ENCODE measurements at regions not wholly inside any gene's neighbourhood (a gene's known extent, or its start where the extent isn't known, plus 50 kb on each side); places are given as distances from the start of the nearest gene placed in this dataset.
"Not testable (repeated sequence)": the region's sequence is repeated elsewhere in the genome, so short reads cannot be mapped to it uniquely, and the experiment has no call there.

GRCh38 chr7:85423209-85423895 is 236.5 kb upstream of the SEMA3D start:
- DNase-seq (ENCODE audit: low spot score): no peak

GRCh38 chr7:85415743-85416142 is 228.9 kb upstream of the SEMA3D start:
- DNase-seq (ENCODE audit: low spot score): no peak

GRCh38 chr7:85413718-85414117 is 226.9 kb upstream of the SEMA3D start:
- DNase-seq (ENCODE audit: low spot score): no peak

- no peak for DNase-seq (ENCODE audit: low spot score)
Measured at GRCh38 chr7:85412912-85413311, 226.1 kb upstream of the SEMA3D start.

GRCh38 chr7:85407391-85407790 is 220.5 kb upstream of the SEMA3D start:
- DNase-seq (ENCODE audit: low spot score): no peak

- DNase-seq (ENCODE audit: low spot score): no peak
Measured at GRCh38 chr7:85405016-85405902, 218.4 kb upstream of the SEMA3D start.

GRCh38 chr7:85396676-85397075 is 209.8 kb upstream of the SEMA3D start:
- DNase-seq (ENCODE audit: low spot score): no peak

GRCh38 chr7:85392789-85393188 is 205.9 kb upstream of the SEMA3D start:
- DNase-seq (ENCODE audit: low spot score): no peak

- DNase-seq (ENCODE audit: low spot score): no peak
Measured at GRCh38 chr7:85392326-85392725, 205.5 kb upstream of the SEMA3D start.

- DNase-seq (ENCODE audit: low spot score): no peak
Measured at GRCh38 chr7:85386460-85386859, 199.6 kb upstream of the SEMA3D start.

GRCh38 chr7:85384392-85384791 is 197.5 kb upstream of the SEMA3D start:
- no peak for DNase-seq (ENCODE audit: low spot score)

GRCh38 chr7:85381212-85381611 is 194.4 kb upstream of the SEMA3D start:
- no peak for DNase-seq (ENCODE audit: low spot score)

- no peak for DNase-seq (ENCODE audit: low spot score)
Measured at GRCh38 chr7:85376589-85376988, 189.7 kb upstream of the SEMA3D start.

GRCh38 chr7:85356916-85357315 is 170.1 kb upstream of the SEMA3D start:
- DNase-seq (ENCODE audit: low spot score): no peak

- no peak for DNase-seq (ENCODE audit: low spot score)
Measured at GRCh38 chr7:85343484-85343883, 156.6 kb upstream of the SEMA3D start.

GRCh38 chr7:85342781-85343180 is 155.9 kb upstream of the SEMA3D start:
- no peak for DNase-seq (ENCODE audit: low spot score)

GRCh38 chr7:85341973-85342372 is 155.1 kb upstream of the SEMA3D start:
- DNase-seq (ENCODE audit: low spot score): no peak

- DNase-seq (ENCODE audit: low spot score): no peak
Measured at GRCh38 chr7:85341121-85341520, 154.3 kb upstream of the SEMA3D start.

- no peak for DNase-seq (ENCODE audit: low spot score)
Measured at GRCh38 chr7:85336086-85336485, 149.2 kb upstream of the SEMA3D start.

GRCh38 chr7:85335113-85335512 is 148.3 kb upstream of the SEMA3D start:
- not testable (repeated sequence) for DNase-seq (ENCODE audit: low spot score)

GRCh38 chr7:85328456-85328998 is 141.7 kb upstream of the SEMA3D start:
- DNase-seq (ENCODE audit: low spot score): no peak

- no peak for DNase-seq (ENCODE audit: low spot score)
Measured at GRCh38 chr7:85324145-85324799, 137.4 kb upstream of the SEMA3D start.

- DNase-seq (ENCODE audit: low spot score): no peak
Measured at GRCh38 chr7:85322252-85322651, 135.4 kb upstream of the SEMA3D start.
